Panc1 (cell line): ENCODE measurements at regions not wholly inside any gene's neighbourhood (a gene's known extent, or its start where the extent isn't known, plus 50 kb on each side); places are given as distances from the start of the nearest gene placed in this dataset.

Experiments
- POLR2AphosphoS5 ChIP-seq: IDR thresholded peaks from 2 replicates; pipeline ENCODE4 v1.6.1; 2012; ENCODE audit warnings: mild to moderate bottlenecking, low read depth, low read length, moderate library complexity
- SIN3A ChIP-seq: IDR thresholded peaks from 2 replicates; pipeline ENCODE4 v1.6.1; 2012; ENCODE audit warnings: low read depth, mild to moderate bottlenecking, low read length, moderate library complexity, borderline replicate concordance; ENCODE audit not compliant: insufficient read depth
- TCF7L2 ChIP-seq: IDR thresholded peaks from 2 replicates; pipeline ENCODE4 v1.6.1; 2011; ENCODE audit warnings: mild to moderate bottlenecking, low read depth, low read length, inconsistent platforms
- TF ChIP-seq, protein P1 (sequence below): fragments of 450-650 bp; IDR thresholded peaks from 2 replicates; pipeline ENCODE4 v1.5.1; 2017; ENCODE audit warnings: mild to moderate bottlenecking
- TF ChIP-seq, protein P2 (sequence below), 2 experiments: IDR thresholded peaks; 2 replicates each; pipeline ENCODE4 v1.6.1; 2011 to 2012; ENCODE audit warnings: low read depth in 2 of 2, control low read depth in 1 of 2, low read length in 1 of 2, mild to moderate bottlenecking in 1 of 2, moderate library complexity in 1 of 2; ENCODE audit not compliant: insufficient read depth in 1 of 2

DNA sequence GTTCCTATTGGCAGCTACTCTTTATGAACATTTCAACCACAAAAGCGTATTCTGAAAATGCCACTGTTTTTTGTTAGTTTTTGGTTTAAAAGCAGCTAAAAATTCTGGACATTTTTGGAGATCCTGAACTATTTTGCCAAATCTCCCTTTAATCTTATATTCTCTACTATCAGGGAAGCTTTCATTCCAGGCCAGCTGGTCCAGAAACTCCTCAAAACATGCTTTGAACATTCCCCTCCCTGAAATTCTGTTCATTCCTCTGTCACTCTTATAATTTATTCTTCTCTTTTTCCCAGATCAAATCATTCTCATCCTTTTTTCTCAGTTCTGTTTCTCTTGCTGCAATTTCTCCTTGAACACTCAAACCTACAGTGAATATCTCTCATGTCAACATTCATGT is 790.9 kb upstream of the ARGLU1 start:
- no peak for TF ChIP-seq POLR2AphosphoS5
- TF ChIP-seq, protein P1, sequence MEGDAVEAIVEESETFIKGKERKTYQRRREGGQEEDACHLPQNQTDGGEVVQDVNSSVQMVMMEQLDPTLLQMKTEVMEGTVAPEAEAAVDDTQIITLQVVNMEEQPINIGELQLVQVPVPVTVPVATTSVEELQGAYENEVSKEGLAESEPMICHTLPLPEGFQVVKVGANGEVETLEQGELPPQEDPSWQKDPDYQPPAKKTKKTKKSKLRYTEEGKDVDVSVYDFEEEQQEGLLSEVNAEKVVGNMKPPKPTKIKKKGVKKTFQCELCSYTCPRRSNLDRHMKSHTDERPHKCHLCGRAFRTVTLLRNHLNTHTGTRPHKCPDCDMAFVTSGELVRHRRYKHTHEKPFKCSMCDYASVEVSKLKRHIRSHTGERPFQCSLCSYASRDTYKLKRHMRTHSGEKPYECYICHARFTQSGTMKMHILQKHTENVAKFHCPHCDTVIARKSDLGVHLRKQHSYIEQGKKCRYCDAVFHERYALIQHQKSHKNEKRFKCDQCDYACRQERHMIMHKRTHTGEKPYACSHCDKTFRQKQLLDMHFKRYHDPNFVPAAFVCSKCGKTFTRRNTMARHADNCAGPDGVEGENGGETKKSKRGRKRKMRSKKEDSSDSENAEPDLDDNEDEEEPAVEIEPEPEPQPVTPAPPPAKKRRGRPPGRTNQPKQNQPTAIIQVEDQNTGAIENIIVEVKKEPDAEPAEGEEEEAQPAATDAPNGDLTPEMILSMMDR = no peak
- TF ChIP-seq TCF7L2 = no peak
- TF ChIP-seq, protein P2, sequence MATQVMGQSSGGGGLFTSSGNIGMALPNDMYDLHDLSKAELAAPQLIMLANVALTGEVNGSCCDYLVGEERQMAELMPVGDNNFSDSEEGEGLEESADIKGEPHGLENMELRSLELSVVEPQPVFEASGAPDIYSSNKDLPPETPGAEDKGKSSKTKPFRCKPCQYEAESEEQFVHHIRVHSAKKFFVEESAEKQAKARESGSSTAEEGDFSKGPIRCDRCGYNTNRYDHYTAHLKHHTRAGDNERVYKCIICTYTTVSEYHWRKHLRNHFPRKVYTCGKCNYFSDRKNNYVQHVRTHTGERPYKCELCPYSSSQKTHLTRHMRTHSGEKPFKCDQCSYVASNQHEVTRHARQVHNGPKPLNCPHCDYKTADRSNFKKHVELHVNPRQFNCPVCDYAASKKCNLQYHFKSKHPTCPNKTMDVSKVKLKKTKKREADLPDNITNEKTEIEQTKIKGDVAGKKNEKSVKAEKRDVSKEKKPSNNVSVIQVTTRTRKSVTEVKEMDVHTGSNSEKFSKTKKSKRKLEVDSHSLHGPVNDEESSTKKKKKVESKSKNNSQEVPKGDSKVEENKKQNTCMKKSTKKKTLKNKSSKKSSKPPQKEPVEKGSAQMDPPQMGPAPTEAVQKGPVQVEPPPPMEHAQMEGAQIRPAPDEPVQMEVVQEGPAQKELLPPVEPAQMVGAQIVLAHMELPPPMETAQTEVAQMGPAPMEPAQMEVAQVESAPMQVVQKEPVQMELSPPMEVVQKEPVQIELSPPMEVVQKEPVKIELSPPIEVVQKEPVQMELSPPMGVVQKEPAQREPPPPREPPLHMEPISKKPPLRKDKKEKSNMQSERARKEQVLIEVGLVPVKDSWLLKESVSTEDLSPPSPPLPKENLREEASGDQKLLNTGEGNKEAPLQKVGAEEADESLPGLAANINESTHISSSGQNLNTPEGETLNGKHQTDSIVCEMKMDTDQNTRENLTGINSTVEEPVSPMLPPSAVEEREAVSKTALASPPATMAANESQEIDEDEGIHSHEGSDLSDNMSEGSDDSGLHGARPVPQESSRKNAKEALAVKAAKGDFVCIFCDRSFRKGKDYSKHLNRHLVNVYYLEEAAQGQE (IDR thresholded peaks at IDR 0.05; ENCODE audit: insufficient read depth in 1 of 2, low read depth in 2 of 2, low read length in 1 of 2) = no peak
- TF ChIP-seq SIN3A = no peak
